ENCODE measurements at regions not wholly inside any gene's neighbourhood (a gene's known extent, or its start where the extent isn't known, plus 50 kb on each side); places are given as distances from the start of the nearest gene placed in this dataset.
A peak's percentile ranks its signal among the peaks of the same experiment; 100 is the strongest.

DNA sequence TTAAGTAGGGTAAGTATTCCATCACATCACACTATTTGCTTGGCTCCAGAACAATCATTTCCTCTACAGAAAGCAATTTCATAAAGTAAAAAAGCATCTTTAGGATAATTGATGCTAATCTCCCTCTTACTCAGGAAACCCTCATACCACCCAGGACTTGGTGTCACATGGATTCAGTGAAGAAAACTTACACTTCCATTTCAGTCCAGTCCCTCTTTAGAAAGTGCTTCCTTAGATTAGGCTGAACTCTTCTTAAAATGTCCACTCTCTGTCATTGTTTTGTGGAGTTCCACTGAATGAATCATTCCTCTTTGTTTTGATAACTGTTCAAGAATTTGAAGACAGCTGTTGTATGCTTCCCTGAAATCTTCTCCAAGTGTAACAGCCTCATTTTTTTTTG is 144.0 kb upstream of the ZNF462 start:
- no peak for TF ChIP-seq CTCF (conservative IDR thresholded peaks at IDR 0.05; ENCODE audit: low read depth, low read length)
- peak; percentile 75 for DNase-seq (ENCODE audit: low read depth)
- H3K4me3 ChIP-seq (ENCODE audit: low read depth, low read length), result no peak overlapping the region

DNA sequence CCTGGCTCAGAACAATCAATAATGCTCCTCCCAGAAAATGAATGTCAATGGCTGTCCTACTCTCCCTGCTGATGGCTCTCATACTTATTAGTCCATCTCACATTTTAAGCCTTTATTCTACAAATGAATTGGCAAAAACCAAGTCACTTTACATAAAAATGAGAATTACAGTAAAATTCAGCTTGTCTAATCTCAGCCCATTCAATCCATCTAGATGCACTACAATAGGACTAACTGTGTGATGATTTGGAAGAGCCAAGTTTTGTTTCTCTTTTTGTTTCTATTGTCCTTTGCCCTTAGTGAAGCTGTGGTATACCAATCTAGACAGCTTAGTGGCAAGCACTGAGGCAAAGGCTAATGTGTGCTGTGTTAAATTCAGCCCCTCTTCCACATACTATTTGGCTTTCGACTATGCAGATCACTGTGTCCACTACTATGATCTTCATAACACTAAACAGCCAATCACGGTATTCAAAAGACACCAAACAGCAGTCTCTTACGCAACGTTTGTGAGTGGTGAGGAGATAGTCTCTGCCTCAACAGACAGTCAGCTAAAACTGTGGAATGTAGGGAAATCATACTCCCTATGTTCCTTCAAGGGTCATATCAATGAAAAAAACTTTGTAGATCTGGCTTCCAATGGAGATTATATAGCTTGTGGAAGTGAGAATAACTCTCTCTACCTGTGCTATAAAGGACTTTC is 140.8 kb upstream of the ZNF462 start:
- DNase-seq (ENCODE audit: low read depth), result peak; percentile 4
- no peak overlapping the region for H3K4me3 ChIP-seq (ENCODE audit: low read depth, low read length)
- TF ChIP-seq CTCF (conservative IDR thresholded peaks at IDR 0.05; ENCODE audit: low read depth, low read length), result no peak

GRCh38 chr9:106723926-106724325 is 139.0 kb upstream of the ZNF462 start:
- DNase-seq (ENCODE audit: low read depth), result no peak
- H3K4me3 ChIP-seq (ENCODE audit: low read depth, low read length), result no peak overlapping the region
- TF ChIP-seq CTCF (conservative IDR thresholded peaks at IDR 0.05; ENCODE audit: low read depth, low read length), result no peak

GRCh38 chr9:106724566-106724965 is 138.4 kb upstream of the ZNF462 start:
- no peak for TF ChIP-seq CTCF (conservative IDR thresholded peaks at IDR 0.05; ENCODE audit: low read depth, low read length)
- DNase-seq (ENCODE audit: low read depth), result no peak
- no peak overlapping the region for H3K4me3 ChIP-seq (ENCODE audit: low read depth, low read length)

DNA sequence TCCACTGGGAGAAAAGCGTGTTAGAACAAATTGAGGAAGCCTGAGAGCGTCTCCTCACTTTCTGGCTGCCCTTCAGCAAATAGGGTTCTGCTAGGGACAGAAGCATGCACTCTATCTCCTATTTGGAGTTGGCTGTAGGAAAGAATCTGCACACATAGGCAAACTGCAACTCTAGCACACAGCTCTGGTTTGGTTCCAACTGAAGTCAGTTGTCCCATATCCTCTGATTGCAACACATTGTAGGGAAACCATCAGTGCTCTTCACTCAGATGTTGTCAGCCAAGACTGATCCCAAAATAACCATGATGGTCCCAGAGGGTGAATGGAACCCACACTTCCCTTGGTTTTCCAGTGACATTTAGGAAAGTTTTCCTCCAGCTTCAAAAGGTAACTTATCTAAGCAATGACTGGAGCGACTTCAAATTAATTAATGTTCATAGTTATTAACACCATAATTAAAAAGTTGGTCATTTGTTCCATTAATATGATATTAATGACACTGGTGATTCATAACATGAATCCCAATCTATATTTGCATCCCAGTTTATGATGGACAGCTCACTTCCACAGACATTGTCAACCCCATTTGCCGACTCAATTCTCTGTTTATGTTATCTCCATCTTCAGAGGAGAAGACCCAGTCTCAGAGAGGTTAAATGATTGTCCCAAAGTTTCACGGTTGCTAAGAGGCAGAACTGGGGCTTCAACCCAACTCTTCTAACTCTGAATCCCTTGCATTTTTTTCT is 136.7 kb upstream of the ZNF462 start:
- peak; percentile 10 for DNase-seq (ENCODE audit: low read depth)
- H3K4me3 ChIP-seq (ENCODE audit: low read depth, low read length), result no peak overlapping the region
- TF ChIP-seq CTCF (conservative IDR thresholded peaks at IDR 0.05; ENCODE audit: low read depth, low read length), result no peak

DNA sequence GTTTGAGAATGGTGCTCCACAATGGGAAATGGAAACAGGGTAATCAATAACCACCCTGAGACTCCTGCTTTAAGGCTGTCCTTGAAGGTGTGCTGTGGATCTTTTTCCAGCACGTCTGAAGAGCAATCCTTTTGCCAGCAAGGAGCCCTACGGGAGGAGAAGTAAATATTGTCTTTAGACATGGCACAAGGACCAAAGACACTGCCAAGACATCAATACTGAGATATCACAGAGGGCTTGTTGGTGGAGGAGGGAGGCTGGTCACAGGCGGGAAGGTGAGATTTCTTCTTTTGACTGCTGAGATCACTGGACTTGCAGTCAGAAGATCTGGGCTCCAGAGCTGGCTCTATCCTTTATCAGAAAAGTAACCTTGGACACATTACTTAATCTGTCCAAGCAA is 135.0 kb upstream of the ZNF462 start:
- DNase-seq (ENCODE audit: low read depth), result no peak
- H3K4me3 ChIP-seq (ENCODE audit: low read depth, low read length), result no peak overlapping the region
- no peak for TF ChIP-seq CTCF (conservative IDR thresholded peaks at IDR 0.05; ENCODE audit: low read depth, low read length)

GRCh38 chr9:106728860-106729259 is 134.1 kb upstream of the ZNF462 start:
- H3K4me3 ChIP-seq (ENCODE audit: low read depth, low read length), result no peak overlapping the region
- TF ChIP-seq CTCF (conservative IDR thresholded peaks at IDR 0.05; ENCODE audit: low read depth, low read length), result no peak
- DNase-seq (ENCODE audit: low read depth), result no peak
